Tibial nerve (tissue), 3 donors: ENCODE measurements at regions not wholly inside any gene's neighbourhood (a gene's known extent, or its start where the extent isn't known, plus 50 kb on each side); places are given as distances from the start of the nearest gene placed in this dataset.

Source experiments
- CTCF ChIP-seq, 5 experiments: fragments of 200-600 bp in 3 of 5; fragments of 450-650 bp in 2 of 5; sonication (generic) in 3 of 5; IDR thresholded peaks; one replicate each; pipeline ENCODE4 v1.5.1; 2016 to 2019; ENCODE audit warnings: antibody characterized with exemption in 5 of 5, mild to moderate bottlenecking in 3 of 5, moderate library complexity in 2 of 5
- POLR2A ChIP-seq, 2 donors: fragments of 450-650 bp; IDR thresholded peaks; one replicate each; pipeline ENCODE4 v1.6.1; 2017; ENCODE audit warnings: antibody characterized with exemption in 2 of 2, mild to moderate bottlenecking in 2 of 2, moderate library complexity in 2 of 2

GRCh38 chr4:66048861-66049260, 378.6 kb upstream of the EPHA5 start:
- TF ChIP-seq POLR2A (IDR thresholded peaks at IDR 0.05) (no peak), CTCF (IDR thresholded peaks at IDR 0.05) (no peak)
